Stimulated activated CD8-positive, alpha-beta memory T cell treated with anti-CD3 and anti-CD28 coated beads, Interleukin-12 subunit alpha, Interleukin-12 subunit beta, amount 100 ng/mL, for 4 hours (primary cell): ENCODE measurements at regions not wholly inside any gene's neighbourhood (a gene's known extent, or its start where the extent isn't known, plus 50 kb on each side); places are given as distances from the start of the nearest gene placed in this dataset.
A peak's percentile ranks its signal among the peaks of the same experiment; 100 is the strongest.
"Not testable (repeated sequence)": the region's sequence is repeated elsewhere in the genome, so short reads cannot be mapped to it uniquely, and the experiment has no call there.

Experiments used
- DNase-seq: peaks from one replicate; pipeline ENCODE4 v3.0.0-alpha.2; 2020; ENCODE audit warnings: low read depth

DNA sequence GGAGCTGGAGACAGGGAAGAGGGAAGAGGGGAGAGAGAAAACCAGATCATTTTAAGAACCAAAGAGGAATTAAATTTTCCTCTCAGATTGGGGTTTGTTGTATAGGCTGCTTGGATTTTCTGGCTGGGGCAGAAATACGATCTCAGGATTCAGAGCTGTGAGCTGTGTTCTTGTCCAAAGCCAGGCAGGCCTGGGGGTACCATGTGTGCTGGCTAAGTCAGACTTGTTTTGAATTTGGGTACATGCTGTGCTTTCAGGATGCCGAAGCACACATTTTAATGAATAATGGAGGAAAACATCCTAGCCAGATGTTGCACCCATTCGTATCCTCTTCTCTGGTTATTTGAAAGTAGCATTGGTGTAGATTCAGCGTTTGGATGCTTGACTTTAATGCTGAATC, 170.3 kb upstream of the PODXL start:
- DNase-seq = no peak

DNA sequence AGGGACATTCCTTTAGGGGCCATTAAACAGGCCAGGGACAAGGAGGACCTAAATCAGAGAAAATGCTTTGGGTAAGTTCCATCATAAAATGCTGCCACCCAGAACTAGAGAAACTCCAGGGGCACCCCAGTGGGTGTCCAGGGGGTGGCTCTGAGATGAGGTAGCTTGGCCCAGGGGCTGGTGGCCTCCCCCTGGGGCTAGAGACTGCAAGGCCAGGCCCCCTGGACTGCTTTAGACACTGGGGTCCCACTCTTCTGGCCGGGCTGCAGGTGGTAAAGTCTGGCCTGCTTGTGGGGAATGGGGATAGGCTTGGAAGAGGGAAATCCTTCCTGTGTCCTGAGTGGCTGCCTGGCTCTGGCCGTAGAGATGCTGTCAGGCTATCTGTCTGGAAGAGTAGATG, 169.6 kb upstream of the PODXL start:
- DNase-seq = no peak

DNA sequence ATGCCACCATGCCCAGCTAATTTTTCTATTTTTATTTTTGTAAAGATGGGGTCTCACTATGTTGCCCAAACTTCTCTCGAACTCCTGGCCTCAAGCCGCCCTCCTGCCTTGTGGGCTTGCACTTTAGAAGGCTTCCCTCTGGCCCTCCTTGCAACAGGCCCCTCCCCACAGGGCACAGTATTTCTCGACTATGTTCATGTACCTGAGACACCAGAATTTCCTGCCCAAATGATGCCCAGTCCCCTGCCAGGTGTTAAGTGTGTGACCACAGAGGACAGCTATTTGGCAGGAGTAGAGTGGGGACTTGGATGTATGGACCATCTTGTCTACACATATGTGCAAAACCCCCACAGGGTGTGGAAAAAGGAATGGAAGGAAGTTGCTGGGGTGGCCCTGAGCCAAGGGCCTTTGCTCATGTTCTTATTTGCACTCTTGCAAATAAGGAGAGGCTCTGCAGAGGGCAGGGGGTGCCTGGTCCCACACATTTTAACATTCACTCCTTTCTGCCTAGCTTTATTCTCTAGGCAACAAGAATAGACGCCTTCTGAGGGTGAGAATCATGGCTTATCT, 168.4 kb upstream of the PODXL start:
- no peak for DNase-seq

DNA sequence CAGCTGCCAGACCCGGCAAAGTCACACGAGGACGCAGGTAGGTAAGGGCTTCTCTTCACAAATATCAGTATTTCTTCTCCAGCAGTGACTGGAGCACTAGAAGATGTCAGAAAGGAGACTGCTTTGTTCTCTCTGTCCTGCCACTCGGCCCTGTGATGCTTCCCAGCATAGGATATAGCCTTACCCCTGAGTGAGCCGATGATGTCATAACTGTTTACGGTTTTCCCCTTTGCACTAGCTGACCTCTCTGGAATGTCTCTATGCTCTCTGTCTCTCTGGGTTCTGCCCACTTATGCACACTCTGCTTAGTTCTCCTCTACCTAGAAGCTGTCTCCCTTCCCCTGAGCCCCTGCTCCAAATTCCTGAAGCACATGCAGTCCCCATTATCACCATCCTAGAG, 167.5 kb upstream of the PODXL start:
- DNase-seq = no peak

DNA sequence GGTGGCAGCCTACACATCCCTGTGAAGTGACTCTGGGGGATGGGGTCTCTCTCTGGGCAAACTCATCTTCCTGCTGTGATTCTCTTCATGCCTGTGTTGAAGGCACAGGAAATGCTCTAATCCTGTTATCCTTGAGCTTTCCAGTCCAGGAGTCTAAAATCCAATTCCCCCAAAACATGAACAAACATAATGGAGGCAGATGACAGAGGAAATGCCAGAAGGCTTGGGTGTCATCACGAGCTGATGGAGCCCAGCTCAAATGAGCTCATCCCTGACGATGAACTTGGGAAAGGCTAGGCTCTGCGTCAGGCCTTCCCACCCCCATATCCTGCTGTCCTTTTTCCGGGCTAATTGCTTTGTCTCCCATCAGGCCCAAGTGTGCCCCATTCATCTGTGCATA, 165.9 kb upstream of the PODXL start:
- no peak for DNase-seq

DNA sequence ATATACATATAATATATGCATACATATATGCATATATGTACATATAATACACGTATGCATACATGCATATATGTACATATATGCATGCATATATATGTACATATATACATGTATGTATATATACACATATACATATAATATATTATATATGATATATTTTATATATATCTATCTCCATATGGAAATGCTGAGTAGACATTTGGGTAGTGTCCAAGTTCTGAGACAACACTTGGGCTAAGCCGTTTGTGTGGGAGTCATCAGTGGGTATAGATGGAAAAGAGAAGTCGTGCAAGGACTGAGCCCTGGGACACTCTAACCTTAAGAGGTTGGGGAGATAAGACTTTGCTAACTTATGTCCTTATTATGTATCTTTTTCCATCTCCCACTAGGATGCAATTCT, 165.2 kb upstream of the PODXL start:
- no peak for DNase-seq

DNA sequence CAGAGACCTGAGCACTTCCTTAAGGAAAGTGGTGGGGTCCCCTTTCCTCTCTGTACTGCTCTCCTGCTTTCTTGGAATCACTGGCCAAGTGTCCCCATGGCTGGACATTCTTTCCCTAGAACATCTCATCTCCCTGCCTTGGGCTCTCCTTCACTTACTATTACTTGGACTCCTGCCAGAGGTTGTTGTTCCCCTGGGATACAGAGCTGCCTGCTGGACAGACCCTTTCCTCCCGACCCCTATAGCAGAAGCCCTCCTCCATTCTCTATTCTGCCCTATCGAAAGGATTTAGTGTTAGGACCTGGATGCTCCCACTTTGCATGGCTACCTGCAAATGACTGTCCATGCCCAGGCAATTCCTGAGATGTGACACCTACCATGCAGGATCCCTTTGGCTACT, 164.3 kb upstream of the PODXL start:
- no peak for DNase-seq

DNA sequence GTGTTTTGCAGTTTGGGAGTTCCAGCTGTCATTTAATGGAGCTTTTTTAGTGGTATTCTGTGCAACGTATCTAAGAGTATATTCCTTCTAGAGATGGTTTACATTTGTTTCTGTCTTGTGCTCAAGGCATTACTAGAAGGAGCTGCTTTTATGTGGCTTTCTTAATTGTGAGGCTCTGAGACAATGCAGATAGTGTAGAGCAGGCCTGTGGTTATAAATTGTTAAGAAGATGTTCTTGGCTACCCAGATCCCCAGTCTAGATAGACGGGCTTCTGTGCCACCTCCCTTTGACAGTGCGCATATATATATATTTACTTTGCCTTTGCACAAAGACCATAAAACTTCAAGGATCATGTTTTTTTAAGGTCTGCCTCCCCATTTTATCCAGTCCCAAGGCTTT, 160.8 kb upstream of the PODXL start:
- no peak for DNase-seq

DNA sequence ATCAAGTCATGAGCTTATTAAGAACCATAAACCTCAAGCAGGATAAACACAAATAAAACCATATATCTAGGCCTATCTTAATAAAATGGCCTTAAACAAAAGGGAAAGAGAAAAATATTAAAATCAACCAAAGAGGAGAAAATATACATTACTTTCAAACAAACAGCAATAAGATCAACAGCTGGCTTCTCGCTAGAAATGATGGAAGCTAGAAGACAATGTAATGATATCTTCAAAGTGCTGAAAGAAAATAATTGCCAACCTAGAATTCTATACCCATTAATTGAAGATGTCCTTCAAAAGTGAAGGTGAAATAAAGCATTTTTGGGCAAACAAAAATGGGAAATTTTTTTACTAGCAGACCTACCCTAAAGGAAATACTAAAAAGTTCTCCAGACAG, 142.9 kb upstream of the PODXL start:
- DNase-seq = no peak

DNA sequence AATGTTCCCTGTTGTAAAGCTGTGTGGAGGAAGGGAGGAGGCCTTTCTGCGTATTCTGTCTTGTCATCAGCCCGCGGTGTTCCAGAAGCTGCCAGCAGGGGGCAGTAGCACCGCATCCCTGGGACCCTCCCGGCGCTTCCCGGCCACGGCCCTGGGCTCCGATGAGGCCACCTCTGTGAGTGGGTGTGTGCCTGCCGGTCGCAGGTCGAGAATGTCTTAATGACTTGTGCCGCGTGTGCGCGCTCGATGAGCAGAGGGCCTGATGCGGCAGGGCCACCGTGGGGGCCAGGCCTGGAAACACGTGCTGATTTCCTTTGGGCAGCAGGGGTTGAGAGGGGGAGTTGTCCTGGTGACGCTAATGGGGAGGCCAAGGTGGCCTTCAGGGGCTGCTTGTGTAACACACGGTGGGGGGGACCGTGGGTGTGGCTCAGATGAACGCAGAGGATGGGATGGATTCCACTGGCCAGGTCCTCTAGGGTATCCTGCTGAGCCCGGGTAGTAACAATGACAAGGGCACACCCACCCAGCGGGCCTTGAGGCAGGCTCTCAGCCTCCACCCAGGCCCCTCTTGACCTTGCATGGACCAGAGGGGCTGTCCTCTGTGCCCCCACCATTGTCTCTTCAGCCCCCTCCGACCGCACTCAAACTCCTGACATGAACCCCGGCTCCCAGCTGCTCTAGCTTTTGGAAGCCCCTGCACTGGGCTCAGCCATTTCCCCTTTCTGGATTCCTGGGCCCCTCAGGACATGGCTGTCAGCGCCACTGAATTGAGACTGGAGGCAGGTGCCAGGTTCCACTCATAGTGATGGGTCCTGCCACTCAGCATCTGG, 135.9 kb upstream of the PODXL start:
- DNase-seq = no peak

DNA sequence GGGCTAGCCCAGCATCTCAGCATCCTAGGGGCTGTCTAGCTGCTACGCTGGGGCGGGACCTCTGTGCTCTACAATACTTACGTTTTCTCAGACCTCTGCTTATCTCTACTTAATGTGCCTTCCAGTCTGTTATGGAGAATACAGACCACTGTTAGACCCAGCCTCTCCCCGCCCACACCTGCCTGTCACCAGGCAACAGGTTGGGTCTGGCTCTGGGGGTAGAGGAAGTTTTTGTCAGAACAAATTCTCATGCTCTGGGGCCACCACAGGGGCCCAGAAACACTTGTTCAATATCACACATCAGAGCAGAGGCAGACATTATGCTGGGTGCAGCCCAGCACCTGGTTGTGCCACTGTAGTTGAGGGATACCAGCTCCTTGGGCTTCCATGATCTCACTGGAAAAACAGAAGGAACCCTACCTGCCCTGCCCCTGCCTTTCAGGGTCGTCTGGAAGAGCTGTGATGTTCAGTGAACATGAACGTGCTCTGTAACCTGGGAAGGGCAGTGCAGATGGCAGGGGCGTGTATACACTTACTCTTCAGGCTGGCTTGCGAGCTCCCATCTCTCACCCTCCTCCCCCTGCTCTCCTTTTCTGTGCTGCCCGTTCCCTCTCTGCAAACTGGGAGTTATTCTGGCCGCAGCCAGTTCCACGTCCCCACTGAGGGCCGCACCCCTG, 135.2 kb upstream of the PODXL start:
- no peak for DNase-seq

DNA sequence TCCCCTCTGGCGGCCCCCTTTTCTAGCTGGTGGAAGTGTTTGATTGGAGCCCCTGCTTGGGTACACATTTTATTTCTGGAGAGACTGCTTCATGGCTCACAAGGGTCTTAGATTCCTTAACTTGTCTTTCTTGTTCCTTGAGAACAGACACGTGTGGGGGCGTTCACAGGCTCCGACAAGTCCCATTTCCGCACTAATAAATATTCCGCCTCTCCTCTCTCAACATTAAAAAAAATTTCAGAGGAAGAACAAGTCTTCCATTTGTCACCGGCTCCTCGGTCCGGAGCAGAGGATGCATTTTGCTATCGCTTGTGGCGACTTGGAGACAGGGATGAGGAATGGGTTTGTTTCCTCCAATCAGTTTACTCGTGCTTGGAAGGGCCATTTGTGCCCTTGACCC, 134.0 kb upstream of the PODXL start:
- no peak for DNase-seq

DNA sequence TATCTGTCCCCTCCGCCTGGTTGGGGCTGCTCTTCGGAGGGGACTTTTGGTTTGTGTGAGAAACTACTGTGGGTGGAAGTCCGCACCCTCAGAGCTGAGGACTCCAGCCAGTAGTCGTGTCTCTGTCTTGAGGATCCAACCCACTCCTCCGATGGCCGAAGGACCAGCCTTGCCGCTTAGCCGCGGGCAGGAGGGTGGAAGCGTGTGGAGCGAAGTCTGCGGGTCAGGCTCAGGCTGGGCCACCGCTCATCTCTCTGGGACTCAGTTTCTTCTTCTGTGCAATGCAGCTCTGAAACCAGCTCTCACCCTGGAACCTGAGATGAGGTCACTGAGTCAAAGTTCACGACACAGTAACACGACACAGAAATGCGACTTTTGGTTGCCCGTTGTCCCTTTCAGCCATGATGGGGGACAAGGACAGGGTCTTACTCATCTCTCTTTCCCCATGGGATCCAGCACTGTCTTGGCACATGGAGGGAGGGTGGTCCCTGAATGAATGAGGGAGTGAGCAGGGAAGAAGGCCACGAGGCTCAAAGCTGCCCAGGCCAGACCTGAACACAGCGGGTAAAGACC, 133.3 kb upstream of the PODXL start:
- DNase-seq = no peak

DNA sequence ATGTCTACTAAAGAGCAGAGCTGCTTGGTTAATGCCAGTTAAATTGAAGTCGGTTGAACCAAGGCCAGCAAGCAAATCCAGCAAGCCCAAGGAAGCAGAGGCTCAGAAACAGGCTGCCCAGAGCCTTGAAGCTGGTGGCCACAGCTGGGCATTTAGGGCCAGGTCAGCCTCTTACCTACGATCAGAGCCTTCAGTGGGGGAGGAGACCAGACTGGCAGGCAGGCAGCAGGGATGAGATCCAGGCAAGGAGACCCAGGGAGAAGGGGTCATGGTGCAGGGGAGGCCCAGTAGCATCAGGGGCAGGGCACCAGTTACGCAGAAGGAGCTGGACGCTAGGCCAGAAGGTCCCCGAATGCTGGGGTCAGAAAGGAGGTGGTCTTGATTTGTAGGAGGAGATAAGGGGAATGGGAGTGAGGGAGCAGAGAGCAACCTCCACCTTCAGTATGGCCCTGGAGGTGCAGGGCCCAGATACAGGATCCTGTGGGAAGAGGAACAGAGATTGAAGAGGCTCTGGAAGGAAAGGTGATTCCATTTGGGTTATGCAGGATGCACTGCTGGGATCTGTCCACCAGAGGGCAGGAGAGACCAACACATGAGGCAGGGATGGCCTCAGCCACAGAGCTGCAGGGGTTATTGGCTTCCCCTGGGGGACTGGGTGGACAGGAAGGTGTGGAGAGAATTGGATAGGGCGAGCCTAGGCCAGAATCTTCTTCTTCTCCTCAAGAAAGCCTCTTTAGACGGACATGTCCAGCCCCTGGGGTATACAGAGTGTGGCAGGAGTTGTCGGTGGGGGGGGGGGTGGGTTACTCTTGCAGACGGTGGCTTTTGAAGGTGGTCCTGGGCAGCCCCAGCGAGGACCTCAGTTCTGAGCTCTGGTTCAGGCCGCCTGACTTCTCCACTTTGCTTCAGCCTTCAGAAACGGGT, 132.6 kb upstream of the PODXL start:
- peak; percentile 6 for DNase-seq

DNA sequence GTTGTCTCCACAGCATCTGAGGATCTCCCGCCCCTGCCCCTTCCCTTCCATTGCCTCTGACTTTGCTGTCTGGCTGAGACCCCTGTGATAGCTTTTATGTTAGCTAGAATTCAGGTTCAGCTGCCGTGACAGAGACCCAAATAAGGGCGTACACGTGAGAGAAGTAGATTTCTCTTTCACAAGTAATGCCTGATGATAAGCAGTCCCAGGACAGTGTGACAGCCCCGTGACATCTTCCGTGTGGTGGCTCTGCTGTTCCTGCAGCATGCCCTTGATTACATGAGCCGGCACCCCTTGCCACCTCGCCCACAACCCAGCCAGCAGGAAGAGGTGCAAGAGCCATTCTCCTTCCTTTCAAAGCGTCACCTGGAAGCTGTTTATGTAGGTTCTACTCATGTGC, 130.9 kb upstream of the PODXL start:
- DNase-seq = no peak

DNA sequence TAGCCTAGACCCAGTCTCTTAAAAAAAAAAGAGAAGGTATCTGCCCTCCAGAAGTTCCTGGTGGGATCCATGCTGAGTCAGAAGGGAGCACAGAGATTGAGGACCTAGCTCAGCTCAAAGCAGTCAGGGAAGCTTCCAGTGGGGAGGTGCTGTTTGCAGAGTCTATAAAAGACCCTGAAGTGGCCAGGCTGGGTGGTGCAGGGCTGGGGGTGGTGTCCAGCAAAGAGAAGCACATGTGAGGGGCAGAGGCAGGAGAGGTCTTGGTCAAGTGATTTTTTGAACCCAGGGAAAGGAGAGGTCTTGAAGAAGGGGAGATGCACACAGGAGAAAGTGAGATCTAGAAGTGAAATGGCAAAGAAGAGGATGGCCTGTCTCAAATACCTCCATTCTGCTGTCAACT, 130.4 kb upstream of the PODXL start:
- no peak for DNase-seq

DNA sequence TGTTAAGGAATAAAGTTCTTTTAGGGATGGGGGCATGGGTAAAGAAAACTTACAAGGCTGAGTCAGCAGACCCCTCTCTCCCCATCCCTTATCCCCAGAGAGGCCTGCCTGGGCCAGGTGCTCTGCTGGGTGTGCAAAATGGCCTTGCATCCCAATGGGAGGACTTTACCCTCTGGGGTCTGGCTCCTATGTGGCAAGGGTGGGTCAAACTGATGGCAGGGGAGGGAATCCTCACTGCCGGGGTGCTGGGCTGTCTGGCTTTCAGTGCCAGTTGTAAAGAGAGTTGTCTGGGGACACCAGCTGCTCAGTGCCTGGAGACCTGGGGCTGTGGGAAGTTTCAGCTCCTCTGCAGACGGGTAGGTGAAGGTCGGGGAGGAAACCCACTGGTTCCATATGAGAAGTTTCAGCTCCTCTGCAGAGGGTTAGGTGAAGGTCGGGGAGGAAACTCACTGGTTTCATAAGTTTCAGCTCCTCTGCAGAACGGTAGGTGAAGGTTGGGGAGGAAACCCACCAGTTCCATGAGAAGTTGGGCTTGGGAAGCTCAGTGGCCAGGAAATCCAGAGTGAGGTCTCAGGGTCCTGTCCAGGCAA, 127.2 kb upstream of the PODXL start:
- DNase-seq = no peak

DNA sequence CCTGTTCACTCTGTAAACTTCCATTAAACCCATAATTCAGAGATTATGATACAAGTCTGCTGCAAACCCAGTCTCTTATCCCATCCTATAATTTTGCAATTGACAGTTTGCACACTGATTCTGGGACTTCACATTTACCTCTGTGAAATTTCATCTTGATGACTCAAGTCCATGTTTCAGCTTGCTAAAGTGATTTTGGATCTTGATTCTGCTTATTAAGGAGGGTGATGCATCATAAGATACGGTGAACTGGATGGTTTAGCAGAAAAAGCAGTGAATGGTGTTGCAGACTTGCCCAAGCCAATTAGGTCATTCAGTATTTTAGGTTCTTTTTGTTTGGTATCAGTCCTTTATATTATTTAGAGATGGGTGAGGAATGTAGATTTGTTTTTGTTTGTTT, 125.5 kb upstream of the PODXL start:
- no peak for DNase-seq

DNA sequence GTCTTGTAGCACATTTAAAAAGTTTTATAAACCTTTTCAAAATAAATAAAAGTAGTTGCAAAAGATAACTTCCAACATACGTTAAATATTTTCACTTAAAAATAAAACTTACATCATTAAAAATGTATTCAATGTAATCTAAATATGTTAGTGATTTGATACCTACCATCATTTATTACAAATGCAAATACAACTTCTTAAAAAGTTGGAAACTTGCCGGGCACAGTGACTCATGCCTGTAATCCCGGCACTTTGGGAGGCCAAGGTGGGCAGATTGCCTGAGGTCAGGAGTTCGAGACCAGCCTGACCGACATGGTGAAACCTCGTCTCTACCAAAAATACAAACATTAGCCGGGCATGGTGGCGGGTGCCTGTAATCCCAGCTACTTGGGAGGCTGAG, 122.6 kb upstream of the PODXL start:
- DNase-seq = not testable (repeated sequence)

DNA sequence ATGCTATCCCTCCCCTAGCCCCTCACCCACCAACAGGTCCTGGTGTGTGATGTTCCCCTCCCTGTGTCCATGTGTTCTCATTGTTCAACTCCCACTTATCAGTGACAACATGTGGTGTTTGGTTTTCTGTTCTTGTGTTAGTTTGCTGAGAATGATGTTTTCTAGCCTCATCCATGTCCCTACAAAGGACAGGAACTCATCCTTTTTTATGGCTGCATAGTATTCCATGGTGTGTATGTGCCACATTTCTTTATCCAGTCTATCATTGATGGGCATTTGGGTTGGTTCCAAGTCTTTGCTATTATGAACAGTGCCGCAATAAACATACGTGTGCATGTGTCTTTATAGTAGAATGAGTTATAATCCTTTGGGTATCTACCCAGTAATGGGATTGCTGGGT, 120.4 kb upstream of the PODXL start:
- not testable (repeated sequence) for DNase-seq

DNA sequence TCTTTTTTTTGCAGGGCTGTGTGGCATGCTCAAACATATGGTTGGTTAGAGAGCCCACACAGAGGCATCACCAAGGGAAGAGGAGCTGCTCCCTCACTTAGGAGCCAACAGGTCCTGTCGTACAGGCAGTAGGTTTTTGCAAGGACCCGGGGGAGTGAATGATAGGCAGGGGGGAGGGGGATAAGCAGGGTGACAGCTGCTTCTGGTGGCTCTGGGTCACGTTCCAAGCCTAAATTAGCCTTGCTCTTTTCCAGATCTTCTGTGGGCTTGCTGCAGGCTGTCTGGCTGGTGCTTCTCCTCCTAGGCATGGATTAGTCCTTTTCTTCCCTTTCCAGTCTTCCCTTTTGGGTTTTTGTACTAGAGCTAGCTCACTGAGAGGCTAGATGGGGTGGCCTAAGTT, 117.7 kb upstream of the PODXL start:
- no peak for DNase-seq

DNA sequence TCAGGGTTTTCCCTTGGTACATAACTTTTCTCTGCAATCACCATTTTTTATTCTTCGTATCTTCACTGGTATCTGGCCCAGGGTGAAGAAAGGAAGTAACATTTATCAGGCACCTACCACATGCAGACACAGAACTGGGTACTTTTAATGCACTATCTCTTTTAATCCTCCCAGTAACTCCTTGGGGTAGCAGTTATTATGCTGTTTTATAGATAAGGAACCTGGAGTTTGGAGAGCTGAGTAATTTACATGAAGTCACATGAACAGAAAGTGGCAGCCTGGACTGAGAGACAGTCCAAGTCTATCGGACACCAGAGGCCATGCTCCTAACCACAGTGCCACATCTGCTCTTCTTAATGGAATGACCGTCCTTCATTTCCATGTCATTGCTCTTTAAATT, 117.1 kb upstream of the PODXL start:
- no peak for DNase-seq
